GM19468 (cell line): ENCODE measurements at regions not wholly inside any gene's neighbourhood (a gene's known extent, or its start where the extent isn't known, plus 50 kb on each side); places are given as distances from the start of the nearest gene placed in this dataset.
"Not testable (repeated sequence)": the region's sequence is repeated elsewhere in the genome, so short reads cannot be mapped to it uniquely, and the experiment has no call there.

Experiments used
- ATAC-seq: cut with Tn5 transposase; IDR thresholded peaks from one replicate; pipeline ENCODE4 v1.9.1; 2021; ENCODE audit warnings: mild to moderate bottlenecking, moderate library complexity, moderate number of reproducible peaks; ENCODE audit not compliant: unreplicated experiment; ENCODE audit errors: extremely low read depth

DNA sequence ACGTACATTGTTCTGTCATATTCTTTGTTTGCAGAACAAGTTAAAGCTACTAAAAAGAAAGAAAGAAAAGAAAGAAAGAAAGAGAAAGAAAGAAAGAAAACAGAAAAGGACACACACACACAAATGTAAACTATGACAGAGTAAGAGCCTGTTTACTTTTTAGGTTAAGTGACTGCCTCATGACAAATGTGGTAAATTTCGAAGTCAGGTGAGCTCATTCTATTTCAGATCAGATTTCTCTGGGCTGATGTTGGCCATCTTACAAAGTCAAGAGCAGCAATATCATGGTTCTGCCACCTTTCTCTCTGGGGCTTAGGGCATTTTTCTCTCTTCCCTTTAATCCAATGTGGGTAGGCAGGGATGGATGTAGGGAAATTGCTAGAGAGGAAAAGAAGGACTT lies 299.5 kb downstream of the ANAPC1 start:
- not testable (repeated sequence) for ATAC-seq

DNA sequence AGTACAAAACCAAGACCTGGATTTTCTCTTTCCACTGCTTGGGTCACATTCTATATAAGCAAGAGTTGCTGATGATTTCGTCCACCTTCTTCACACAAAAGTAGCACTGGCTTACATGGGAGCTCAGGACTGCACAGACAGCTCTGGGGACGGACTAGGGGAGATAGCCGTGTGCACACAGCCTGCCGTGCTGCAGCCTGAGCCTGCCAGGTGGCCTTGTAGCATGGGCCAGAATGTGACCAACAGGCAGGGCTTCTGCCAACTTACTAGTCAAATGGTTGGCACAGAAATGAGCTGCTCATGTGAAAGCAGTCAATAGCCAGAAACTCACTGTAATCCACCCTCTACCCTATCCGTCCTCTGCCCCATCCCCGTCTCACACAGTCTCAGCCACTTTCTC lies 299.0 kb downstream of the ANAPC1 start:
- ATAC-seq, result not testable (repeated sequence)

DNA sequence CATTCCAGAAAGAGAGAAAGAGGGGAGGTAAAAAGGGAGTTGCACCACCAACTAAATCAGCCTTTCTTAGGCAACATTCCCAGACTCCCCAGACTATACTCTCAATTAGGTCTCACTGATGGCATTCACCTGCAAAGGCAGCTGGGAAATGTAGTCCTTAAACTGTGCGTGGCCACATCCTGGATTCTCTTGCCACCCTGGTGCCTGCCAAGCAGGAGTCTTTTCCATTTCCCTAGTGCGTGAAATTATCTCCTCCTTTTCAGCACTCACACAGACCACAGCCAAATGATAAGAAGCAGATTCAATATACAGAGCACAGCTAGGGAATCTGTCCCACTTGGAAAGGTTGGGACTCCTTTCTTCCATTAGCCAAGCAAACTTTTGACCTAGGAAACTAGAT lies 298.0 kb downstream of the ANAPC1 start:
- not testable (repeated sequence) for ATAC-seq

GRCh38 chr2:111595072-111595471 lies 288.9 kb downstream of the ANAPC1 start:
- not testable (repeated sequence) for ATAC-seq

- not testable (repeated sequence) for ATAC-seq
Measured at GRCh38 chr2:111596808-111597705, 286.9 kb downstream of the ANAPC1 start.

DNA sequence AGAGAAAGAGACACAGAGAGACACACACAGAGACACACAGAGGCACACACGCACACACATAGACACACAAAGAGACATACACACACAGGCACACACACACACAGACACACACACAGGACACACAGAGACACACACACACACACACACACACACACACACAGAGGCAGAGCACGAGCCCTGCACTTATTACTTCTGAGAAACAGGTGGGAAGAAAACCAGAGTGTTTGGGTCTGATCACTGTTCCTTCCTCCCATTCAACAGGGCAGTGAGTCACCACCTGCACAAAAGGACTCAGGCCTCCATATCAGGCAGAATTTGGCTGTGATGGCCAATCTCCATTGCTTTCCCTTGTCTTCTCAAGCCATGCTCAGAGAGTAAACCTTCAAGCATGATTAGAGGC lies 285.0 kb downstream of the ANAPC1 start:
- not testable (repeated sequence) for ATAC-seq

- not testable (repeated sequence) for ATAC-seq
Measured at GRCh38 chr2:111602259-111602658, 281.7 kb downstream of the ANAPC1 start.

GRCh38 chr2:111605798-111606197 lies 278.2 kb downstream of the ANAPC1 start:
- not testable (repeated sequence) for ATAC-seq

- ATAC-seq, result not testable (repeated sequence)
Measured at GRCh38 chr2:111606632-111607031, 277.4 kb downstream of the ANAPC1 start.

DNA sequence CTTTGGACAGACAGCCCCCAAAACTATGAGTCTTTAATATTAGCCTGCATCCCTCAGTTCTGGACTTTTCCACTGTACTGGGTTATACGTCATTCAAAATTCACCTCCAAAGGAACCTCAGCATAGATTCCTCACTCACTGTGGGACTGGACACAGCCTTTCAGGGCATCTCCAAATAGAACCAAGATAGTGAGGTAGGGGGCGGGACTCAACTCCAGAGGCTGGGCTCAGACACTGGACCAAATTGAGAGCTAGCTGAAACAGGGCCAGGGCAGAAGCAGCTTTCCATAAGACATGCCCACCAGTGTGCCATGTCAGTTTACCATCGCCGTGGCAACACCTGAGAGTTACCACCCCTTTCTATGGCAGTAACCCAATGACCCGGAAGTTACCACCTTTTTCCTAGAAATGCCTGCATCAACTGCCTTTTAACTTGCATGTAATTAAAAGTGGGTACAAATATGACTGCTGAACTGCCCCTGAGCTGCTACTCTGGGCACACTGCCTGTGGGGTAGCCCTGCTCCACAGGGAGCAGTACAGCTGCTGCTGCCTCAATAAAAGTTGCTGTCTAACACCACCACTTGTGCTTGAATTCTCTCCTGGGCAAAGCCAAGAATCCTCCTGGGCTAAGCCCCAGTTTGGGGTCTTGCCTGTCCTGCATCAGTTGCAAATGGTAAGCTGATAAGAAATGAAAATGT lies 274.7 kb downstream of the ANAPC1 start:
- not testable (repeated sequence) for ATAC-seq

DNA sequence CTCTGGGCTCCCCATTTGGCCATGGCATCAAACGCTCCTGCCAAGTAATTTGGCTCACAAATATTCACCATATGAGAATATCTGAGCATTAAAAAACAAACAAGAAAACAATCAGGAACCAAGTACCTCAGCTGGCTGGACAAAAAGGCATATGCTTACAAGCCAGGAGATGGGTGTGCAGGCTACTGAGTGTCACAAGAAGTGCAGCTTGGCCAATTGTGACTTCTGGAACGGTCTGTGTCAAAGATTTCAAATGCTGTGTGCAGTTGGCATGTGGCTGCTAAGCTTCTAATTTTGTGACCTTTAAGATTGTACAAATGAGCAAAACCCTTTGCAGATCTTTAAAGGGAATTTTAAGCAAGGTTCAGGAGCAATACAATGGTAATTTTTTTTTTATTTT lies 274.0 kb downstream of the ANAPC1 start:
- not testable (repeated sequence) for ATAC-seq

DNA sequence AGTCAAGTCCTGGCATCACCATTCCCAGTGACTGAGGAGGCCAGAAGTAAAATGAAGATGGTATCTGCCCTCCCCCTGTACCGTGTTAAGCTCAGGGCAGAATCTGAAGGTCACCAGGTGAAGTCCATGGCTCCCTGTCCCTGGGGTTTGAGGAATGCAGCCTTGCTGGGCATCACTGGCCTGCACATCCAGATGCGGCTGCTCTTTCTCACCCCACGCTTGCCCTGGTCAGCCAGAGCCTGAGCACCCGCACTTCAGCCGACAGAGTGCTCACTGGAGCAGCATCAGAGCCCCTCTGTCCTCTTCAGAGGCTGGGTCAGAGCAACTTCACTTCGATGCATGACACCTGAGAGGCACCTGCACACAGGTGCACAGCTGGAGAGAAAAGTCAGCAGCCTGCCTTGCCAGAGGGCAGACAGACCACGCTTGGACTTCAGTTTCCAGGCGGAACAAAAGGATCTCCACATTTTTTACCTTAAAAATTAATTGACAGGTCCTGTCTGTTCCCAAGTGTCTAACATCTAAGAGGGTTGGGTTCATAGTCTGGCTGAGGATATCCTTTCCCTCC lies 267.3 kb downstream of the ANAPC1 start:
- ATAC-seq, result no peak

- ATAC-seq, result no peak
Measured at GRCh38 chr2:111617299-111618225, 266.4 kb downstream of the ANAPC1 start.

GRCh38 chr2:111618226-111618977 lies 265.6 kb downstream of the ANAPC1 start:
- ATAC-seq, result no peak

DNA sequence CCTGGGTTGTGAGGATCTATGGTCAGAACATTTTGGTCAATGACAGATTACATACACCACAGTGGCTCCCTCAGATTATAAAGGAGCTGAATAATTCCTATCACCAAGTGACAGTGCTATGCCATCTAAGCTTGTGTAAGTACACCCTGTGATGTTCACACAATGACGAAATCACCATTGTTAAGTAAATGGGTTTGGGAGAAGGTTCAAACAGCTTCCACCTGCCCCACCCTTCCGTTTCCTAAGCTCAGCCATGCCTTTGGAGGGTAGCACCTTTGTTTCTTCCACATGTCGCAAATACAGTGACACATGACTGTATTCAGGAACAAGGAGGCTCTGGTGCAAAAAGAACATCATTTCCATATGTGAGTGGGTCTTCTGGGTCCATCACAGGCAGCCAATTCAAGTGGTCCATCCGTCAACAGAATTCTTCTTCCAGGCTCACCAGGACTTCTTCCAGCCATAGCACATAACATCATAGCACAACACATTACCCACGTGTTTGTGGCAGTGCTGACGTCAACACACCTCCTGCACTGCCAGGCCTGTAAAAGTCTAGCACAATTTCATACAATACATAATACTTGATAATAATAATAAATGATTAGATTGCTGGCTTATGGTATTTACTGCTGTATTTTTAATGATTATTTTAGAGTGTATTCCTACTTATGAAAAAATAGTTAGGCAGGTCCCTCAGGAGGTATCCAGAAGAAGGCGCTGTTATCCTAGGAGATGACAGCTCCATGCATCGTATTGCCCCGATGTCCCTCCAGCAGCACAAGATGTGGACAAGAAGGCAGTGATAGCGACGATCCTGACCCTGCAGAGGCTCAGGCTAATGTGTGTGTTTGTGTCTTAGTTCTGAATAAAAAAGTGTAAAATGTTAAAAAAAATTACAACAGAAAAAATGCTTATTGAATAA lies 264.8 kb downstream of the ANAPC1 start:
- ATAC-seq, result no peak

GRCh38 chr2:111620281-111620680 lies 263.7 kb downstream of the ANAPC1 start:
- ATAC-seq, result no peak

DNA sequence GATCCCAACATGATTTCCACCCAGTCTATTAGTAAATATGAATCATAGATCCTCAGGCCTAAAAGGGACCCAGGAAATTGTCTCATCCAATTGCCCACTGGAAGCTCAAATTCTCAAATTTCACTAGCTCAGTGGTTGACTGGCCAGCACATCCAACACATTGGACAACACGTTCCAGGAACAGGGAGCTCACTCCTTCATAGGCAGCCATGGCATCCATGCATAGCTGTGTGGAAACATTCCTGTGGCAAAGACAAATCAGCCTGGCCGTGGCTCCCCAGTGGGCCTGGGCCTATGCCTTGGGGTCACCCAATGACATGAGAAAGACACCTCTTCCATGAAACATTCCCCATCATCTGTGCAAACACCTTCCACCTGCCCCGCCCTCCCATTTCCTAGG lies 261.1 kb downstream of the ANAPC1 start:
- no peak for ATAC-seq

DNA sequence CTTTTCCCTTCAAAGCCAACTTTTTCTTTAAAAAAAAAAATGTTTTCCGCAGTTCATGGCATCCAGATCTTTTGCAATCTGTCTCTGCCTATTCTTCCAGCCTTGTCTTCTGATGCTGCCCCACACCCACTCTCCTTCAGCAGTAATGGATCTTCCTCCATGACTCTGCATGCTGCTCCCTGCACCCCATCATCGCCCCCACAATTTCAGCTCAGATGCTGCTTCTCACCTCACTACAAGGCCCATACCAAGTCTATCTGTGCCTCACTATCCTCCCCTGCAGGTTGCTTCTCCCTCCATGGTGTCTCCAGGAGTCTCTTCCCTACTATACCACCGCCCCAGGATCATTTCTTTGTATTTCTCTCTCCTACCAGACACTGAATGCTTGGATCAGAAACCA lies 260.6 kb downstream of the ANAPC1 start:
- no peak for ATAC-seq
